GM12878 (cell line): ENCODE measurements at regions not wholly inside any gene's neighbourhood (a gene's known extent, or its start where the extent isn't known, plus 50 kb on each side); places are given as distances from the start of the nearest gene placed in this dataset.

ENCODE experiments used
- ATAC-seq: fragments of 200-7000 bp; cut with Tn5 transposase; 3 replicates; pipeline ENCODE4 v1.9.1; 2020; ENCODE audit warnings: mild to moderate bottlenecking, moderate library complexity
- BruUV-seq: library from RNA; stranded (reverse); fragments of 400-500 nt; replicated peaks from 2 replicates; lab custom pipeline; 2021; lab: Mats Ljungman, UMichigan
- CTCF ChIA-PET: fragments of 300-600 bp; sonication (Branson Sonifier 250); formaldehyde crosslinking; extraction: SDS; loops from one replicate; lab custom pipeline; 2021; ENCODE audit warnings: inconsistent platforms; lab: Yijun Ruan, JAX
- POLR2A ChIA-PET: fragments of 350-600 bp; formaldehyde crosslinking; extraction: SDS; loops from one replicate; lab custom pipeline; 2021; ENCODE audit warnings: inconsistent platforms; lab: Charles Lee
- RAD21 ChIA-PET: fragments of 300-600 bp; sonication (Branson Sonifier 250); formaldehyde crosslinking; loops from one replicate; lab custom pipeline; 2023; ENCODE audit warnings: antibody characterized with exemption; ENCODE audit not compliant: unreplicated experiment; lab: Charles Lee
- SMC1A ChIA-PET: fragments of 300-600 bp; sonication (Branson Sonifier 250); formaldehyde crosslinking; loops from one replicate; lab custom pipeline; 2023; ENCODE audit not compliant: unreplicated experiment, uncharacterized antibody; lab: Charles Lee
- DNase-seq: peaks from one replicate; pipeline ENCODE4 v3.0.0-alpha.2; 2011; ENCODE audit warnings: low read depth, low spot score
- FAIRE-seq: peaks from 3 replicates; lab custom pipeline; 2011; peaks lifted over from hg19 to GRCh38; lab: Jason Lieb, UNC
- H2AFZ ChIP-seq: 2 replicates; pipeline ENCODE4 v1.6.0; 2011; ENCODE audit warnings: low read depth, low read length, control low read depth; ENCODE audit not compliant: control insufficient read depth
- H3K27ac ChIP-seq: 2 replicates; pipeline ENCODE4 v1.5.1; 2011; ENCODE audit warnings: control low read depth; ENCODE audit not compliant: control insufficient read depth, insufficient read depth
- H3K27me3 ChIP-seq, 2 experiments: replicated peaks in 1 of 2; 2 replicates each; pipeline versions ENCODE4 v1.6.0 to v1.6.1; 2011; ENCODE audit warnings: low read length in 1 of 2; ENCODE audit not compliant: control insufficient read depth in 2 of 2, insufficient read depth in 2 of 2
- H3K36me3 ChIP-seq, 2 experiments: 2 replicates each; pipeline ENCODE4 v1.5.1; 2011; ENCODE audit warnings: low read length in 1 of 2; ENCODE audit not compliant: control insufficient read depth in 2 of 2, insufficient read depth in 2 of 2
- H3K4me1 ChIP-seq: 2 replicates; pipeline ENCODE4 v1.6.1; 2011; ENCODE audit warnings: mild to moderate bottlenecking, low read length, moderate library complexity, mixed read lengths; ENCODE audit not compliant: control insufficient read depth, insufficient read depth
- H3K4me2 ChIP-seq: 2 replicates; pipeline ENCODE4 v1.6.0; 2011; ENCODE audit warnings: control low read depth; ENCODE audit not compliant: control insufficient read depth, insufficient read depth
- H3K4me3 ChIP-seq: fragments of 200-600 bp; sonication (generic); 2 replicates; pipeline ENCODE4 v1.5.1; 2016
- H3K79me2 ChIP-seq: 2 replicates; pipeline ENCODE4 v1.6.0; 2011; ENCODE audit warnings: low read length; ENCODE audit not compliant: control insufficient read depth, insufficient read depth
- H3K9ac ChIP-seq: 2 replicates; pipeline ENCODE4 v1.8.0; 2011; ENCODE audit warnings: low read length, control low read depth, mixed read lengths; ENCODE audit not compliant: control insufficient read depth, insufficient read depth
- H3K9me3 ChIP-seq: replicated peaks from 3 replicates; pipeline ENCODE4 v1.5.1; 2011; ENCODE audit warnings: mild to moderate bottlenecking, low read length; ENCODE audit not compliant: control insufficient read depth, insufficient read depth
- H4K20me1 ChIP-seq: 2 replicates; pipeline ENCODE4 v1.6.0; 2011; ENCODE audit not compliant: control insufficient read depth, insufficient read depth
- ATF7 ChIP-seq: fragments of 450-650 bp; IDR thresholded peaks from 2 replicates; pipeline ENCODE4 v1.6.1; 2016; ENCODE audit warnings: low read depth, mild to moderate bottlenecking
- BMI1 ChIP-seq: fragments of 450-650 bp; IDR thresholded peaks from 2 replicates; pipeline ENCODE4 v1.6.1; 2016; ENCODE audit warnings: mild to moderate bottlenecking, moderate library complexity, borderline replicate concordance
- CBFB ChIP-seq: IDR thresholded peaks from 2 replicates; pipeline ENCODE4 v1.6.1; 2016; ENCODE audit warnings: antibody characterized with exemption, low read depth
- KDM1A ChIP-seq: fragments of 200-600 bp; sonication (generic); IDR thresholded peaks from 2 replicates; pipeline ENCODE4 v1.6.1; 2016; ENCODE audit warnings: borderline replicate concordance
- MEF2B ChIP-seq: fragments of 450-650 bp; IDR thresholded peaks from 2 replicates; pipeline ENCODE4 v1.6.1; 2018; ENCODE audit warnings: mild to moderate bottlenecking, moderate library complexity; ENCODE audit not compliant: partially characterized antibody, poor library complexity, severe bottlenecking
- NBN ChIP-seq: fragments of 450-650 bp; IDR thresholded peaks from 2 replicates; pipeline ENCODE4 v1.6.1; 2016
- NR2C2 ChIP-seq: IDR thresholded peaks from 2 replicates; pipeline ENCODE4 v1.6.1; 2011; ENCODE audit warnings: borderline replicate concordance, low read depth; ENCODE audit not compliant: control insufficient read depth, insufficient read length
- PML ChIP-seq: IDR thresholded peaks from 2 replicates; pipeline ENCODE4 v1.6.1; 2012; ENCODE audit warnings: low read length, inconsistent platforms
- SIN3A ChIP-seq: IDR thresholded peaks from 2 replicates; pipeline ENCODE4 v1.6.1; 2012; ENCODE audit warnings: low read depth, low read length, improper control_type of control experiment
- SMARCA5 ChIP-seq: fragments of 450-650 bp; IDR thresholded peaks from 2 replicates; pipeline ENCODE4 v1.6.1; 2017; ENCODE audit warnings: mild to moderate bottlenecking
- SPI1 ChIP-seq: IDR thresholded peaks from 2 replicates; pipeline ENCODE4 v1.6.1; 2011; ENCODE audit warnings: low read depth, mild to moderate bottlenecking, low read length, moderate library complexity, borderline replicate concordance; ENCODE audit not compliant: insufficient read depth
- WRNIP1 ChIP-seq: IDR thresholded peaks from 2 replicates; pipeline ENCODE4 v1.6.1; 2011; ENCODE audit warnings: low read depth, low read length, improper control_type of control experiment, borderline replicate concordance
- ZNF217 ChIP-seq: fragments of 450-650 bp; IDR thresholded peaks from 2 replicates; pipeline ENCODE4 v1.6.1; 2017; ENCODE audit warnings: antibody characterized with exemption, mild to moderate bottlenecking
- ZZZ3 ChIP-seq: IDR thresholded peaks from 2 replicates; pipeline ENCODE4 v1.6.1; 2011; ENCODE audit warnings: low read depth; ENCODE audit not compliant: control insufficient read depth, insufficient read length
- WGBS: methylation state at CpG from one replicate; pipeline ENCODE4 v1.1.6; 2016; ENCODE audit warnings: low lambda C conversion rate; ENCODE audit not compliant: insufficient replicate concordance, insufficient coverage; ENCODE audit errors: missing lambda C conversion rate; 5-methylcytosine and 5-hydroxymethylcytosine counted together
- in situ Hi-C: fragments of 300-500 bp; cut with MboI; formaldehyde crosslinking; loops from 9 replicates; pipeline ENCODE4 v1.14.3; 2018; ENCODE audit warnings: mixed read lengths
- intact Hi-C: fragments of 100-400 bp; cut with micrococcal nuclease; formaldehyde crosslinking; loops from one replicate; pipeline ENCODE4 v1.14.2; 2022; ENCODE audit not compliant: unreplicated experiment
- TF ChIP-seq, protein P1 (sequence below): fragments of 450-650 bp; conservative IDR thresholded peaks from 2 replicates; pipeline ENCODE4 v1.6.1; 2017; ENCODE audit warnings: mild to moderate bottlenecking, moderate library complexity
- TF ChIP-seq, protein P2 (sequence below): fragments of 450-650 bp; IDR thresholded peaks from 2 replicates; pipeline ENCODE4 v1.6.1; 2016; ENCODE audit warnings: mild to moderate bottlenecking, moderate library complexity, borderline replicate concordance

DNA sequence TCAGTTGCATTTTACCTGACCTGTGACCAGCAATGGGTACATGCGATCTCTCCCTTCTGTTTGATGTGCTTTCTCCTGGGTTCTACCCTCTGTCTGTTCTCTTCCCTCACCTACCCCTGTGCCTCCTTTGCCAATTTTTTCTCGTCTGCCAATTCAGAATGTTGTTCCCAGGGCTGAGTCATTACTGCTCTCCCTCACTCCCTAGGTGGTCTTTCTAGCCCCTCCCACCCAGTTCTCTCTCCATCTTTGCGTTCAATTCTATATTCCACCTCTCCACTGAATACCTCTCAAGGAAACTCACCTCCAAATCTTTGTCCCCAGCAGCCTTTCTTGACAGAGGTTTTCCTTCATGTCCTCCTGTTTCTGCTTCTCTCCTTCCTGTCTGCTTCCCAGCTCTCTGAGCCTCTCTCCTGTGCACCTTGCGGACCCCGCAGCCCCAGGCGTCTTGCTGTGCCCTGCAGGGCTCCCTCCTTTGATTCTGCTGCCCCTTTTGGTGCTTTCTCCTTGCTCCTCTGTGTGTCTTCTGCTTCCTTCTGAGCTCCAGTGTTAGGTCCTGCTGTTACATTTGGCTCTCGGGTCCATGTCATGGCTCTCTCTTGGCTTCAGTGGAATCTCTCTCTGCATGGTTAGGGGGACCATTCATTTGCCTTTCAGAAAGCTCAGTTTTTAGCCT lies 398.2 kb upstream of the TPM1 start:
- ChIA-PET RAD21 (no interaction called here), POLR2A (no interaction called here), SMC1A (no interaction called here), CTCF (no interaction called here)
- no peak for FAIRE-seq
- Histone ChIP-seq H3K4me1 (peaks cover 8% of the 10 kb centered on the region), H3K36me3 (no peaks in the 10 kb centered on the region), H3K27ac (no peak overlapping the region), H3K4me2 (no peak overlapping the region), H3K4me3 (no peak overlapping the region), H3K9me3 (no peaks in the 10 kb centered on the region), H4K20me1 (no peaks in the 10 kb centered on the region), H3K79me2 (no peaks in the 10 kb centered on the region), H2AFZ (no peak overlapping the region), H3K9ac (no peak overlapping the region), H3K27me3 (no peaks in the 10 kb centered on the region; a peak in 1 of 4 replicates)
- BruUV-seq = no TSS peak
- no peak for ATAC-seq
- in situ Hi-C loops = no loop called here
- intact Hi-C loops = no loop called here
- WGBS = 62% methylated on average over 7 of the region's 7 CpGs
- no peak for DNase-seq
- TF ChIP-seq, protein P1, sequence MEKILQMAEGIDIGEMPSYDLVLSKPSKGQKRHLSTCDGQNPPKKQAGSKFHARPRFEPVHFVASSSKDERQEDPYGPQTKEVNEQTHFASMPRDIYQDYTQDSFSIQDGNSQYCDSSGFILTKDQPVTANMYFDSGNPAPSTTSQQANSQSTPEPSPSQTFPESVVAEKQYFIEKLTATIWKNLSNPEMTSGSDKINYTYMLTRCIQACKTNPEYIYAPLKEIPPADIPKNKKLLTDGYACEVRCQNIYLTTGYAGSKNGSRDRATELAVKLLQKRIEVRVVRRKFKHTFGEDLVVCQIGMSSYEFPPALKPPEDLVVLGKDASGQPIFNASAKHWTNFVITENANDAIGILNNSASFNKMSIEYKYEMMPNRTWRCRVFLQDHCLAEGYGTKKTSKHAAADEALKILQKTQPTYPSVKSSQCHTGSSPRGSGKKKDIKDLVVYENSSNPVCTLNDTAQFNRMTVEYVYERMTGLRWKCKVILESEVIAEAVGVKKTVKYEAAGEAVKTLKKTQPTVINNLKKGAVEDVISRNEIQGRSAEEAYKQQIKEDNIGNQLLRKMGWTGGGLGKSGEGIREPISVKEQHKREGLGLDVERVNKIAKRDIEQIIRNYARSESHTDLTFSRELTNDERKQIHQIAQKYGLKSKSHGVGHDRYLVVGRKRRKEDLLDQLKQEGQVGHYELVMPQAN = no peak
- TF ChIP-seq MEF2B (no peak), NR2C2 (no peak), WRNIP1 (no peak), SMARCA5 (no peak), ZZZ3 (no peak), NBN (no peak), SPI1 (no peak), ATF7 (no peak), BMI1 (no peak), KDM1A (no peak), CBFB (no peak), SIN3A (no peak), ZNF217 (no peak), PML (no peak)
- TF ChIP-seq, protein P2, sequence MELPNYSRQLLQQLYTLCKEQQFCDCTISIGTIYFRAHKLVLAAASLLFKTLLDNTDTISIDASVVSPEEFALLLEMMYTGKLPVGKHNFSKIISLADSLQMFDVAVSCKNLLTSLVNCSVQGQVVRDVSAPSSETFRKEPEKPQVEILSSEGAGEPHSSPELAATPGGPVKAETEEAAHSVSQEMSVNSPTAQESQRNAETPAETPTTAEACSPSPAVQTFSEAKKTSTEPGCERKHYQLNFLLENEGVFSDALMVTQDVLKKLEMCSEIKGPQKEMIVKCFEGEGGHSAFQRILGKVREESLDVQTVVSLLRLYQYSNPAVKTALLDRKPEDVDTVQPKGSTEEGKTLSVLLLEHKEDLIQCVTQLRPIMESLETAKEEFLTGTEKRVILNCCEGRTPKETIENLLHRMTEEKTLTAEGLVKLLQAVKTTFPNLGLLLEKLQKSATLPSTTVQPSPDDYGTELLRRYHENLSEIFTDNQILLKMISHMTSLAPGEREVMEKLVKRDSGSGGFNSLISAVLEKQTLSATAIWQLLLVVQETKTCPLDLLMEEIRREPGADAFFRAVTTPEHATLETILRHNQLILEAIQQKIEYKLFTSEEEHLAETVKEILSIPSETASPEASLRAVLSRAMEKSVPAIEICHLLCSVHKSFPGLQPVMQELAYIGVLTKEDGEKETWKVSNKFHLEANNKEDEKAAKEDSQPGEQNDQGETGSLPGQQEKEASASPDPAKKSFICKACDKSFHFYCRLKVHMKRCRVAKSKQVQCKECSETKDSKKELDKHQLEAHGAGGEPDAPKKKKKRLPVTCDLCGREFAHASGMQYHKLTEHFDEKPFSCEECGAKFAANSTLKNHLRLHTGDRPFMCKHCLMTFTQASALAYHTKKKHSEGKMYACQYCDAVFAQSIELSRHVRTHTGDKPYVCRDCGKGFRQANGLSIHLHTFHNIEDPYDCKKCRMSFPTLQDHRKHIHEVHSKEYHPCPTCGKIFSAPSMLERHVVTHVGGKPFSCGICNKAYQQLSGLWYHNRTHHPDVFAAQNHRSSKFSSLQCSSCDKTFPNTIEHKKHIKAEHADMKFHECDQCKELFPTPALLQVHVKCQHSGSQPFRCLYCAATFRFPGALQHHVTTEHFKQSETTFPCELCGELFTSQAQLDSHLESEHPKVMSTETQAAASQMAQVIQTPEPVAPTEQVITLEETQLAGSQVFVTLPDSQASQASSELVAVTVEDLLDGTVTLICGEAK = no peak
